GM18520 (cell line): ENCODE measurements at regions not wholly inside any gene's neighbourhood (a gene's known extent, or its start where the extent isn't known, plus 50 kb on each side); places are given as distances from the start of the nearest gene placed in this dataset.
"Not testable (repeated sequence)": the region's sequence is repeated elsewhere in the genome, so short reads cannot be mapped to it uniquely, and the experiment has no call there.

Experiments used
- ATAC-seq: cut with Tn5 transposase; IDR thresholded peaks from one replicate; pipeline ENCODE4 v1.9.1; 2021; ENCODE audit not compliant: unreplicated experiment

- ATAC-seq = no peak
Measured at GRCh38 chr6:80440496-80441115, 334.1 kb downstream of the BCKDHB start.

- ATAC-seq = no peak
Measured at GRCh38 chr6:80439721-80440470, 333.4 kb downstream of the BCKDHB start.

DNA sequence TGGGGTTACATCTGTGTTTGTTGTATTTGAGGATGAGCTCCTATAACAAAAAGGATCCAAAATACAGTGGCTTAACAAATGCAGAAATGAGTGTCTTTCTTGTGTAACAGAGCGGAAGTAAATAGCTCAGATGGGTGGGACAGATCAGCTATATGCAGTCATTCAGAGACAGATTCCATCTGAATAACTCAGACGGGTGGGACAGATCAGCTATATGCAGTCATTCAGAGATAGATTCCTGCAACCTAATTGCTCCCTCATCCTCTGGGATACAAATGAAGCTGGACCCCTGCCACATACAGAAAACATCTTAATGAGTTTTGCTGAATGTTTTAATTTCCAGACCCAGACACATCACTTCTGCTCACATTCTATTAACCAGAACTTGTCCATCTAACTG, 332.3 kb downstream of the BCKDHB start:
- no peak for ATAC-seq

- no peak for ATAC-seq
Measured at GRCh38 chr6:80437801-80438200, 331.3 kb downstream of the BCKDHB start.

GRCh38 chr6:80437221-80437620, 330.8 kb downstream of the BCKDHB start:
- ATAC-seq = no peak

DNA sequence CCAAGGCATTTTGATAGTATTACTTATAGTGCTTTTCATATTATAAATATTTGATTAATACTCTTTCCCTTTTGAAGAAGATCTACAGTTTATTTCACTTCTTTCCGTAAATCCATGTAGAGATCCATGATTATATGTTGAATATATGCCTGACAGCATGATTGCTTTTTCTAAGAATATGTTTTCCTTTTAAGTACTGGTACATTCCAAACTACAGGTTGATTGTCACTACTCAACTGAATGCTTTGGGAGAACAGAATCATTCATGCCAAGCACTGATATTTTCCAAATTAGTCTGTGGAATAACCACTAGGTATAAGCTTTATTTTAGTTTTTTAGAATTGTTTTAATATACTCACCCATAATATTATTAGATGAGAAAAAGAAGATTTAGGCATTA, 330.2 kb downstream of the BCKDHB start:
- no peak for ATAC-seq

DNA sequence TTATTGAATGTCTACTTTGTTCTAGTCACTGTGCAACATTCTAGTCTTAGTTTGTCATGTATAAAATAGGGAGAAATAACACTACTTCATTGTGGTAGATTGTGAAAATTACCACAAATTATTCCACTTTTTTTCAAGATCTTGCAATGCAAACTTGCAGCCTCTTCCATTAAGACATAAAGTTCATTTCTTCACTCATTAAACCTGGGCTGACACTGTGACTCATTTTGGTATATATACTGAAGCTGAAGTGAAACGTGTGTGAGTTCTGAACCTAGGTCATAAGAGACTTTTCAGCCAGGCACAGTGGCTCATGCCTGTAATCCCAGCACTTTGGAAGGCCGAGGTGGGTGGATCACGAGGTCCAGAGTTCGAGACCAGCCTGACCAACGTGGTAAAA, 329.0 kb downstream of the BCKDHB start:
- ATAC-seq = no peak

- ATAC-seq = no peak
Measured at GRCh38 chr6:80434691-80435350, 328.4 kb downstream of the BCKDHB start.

- no peak for ATAC-seq
Measured at GRCh38 chr6:80433673-80434025, 327.2 kb downstream of the BCKDHB start.

DNA sequence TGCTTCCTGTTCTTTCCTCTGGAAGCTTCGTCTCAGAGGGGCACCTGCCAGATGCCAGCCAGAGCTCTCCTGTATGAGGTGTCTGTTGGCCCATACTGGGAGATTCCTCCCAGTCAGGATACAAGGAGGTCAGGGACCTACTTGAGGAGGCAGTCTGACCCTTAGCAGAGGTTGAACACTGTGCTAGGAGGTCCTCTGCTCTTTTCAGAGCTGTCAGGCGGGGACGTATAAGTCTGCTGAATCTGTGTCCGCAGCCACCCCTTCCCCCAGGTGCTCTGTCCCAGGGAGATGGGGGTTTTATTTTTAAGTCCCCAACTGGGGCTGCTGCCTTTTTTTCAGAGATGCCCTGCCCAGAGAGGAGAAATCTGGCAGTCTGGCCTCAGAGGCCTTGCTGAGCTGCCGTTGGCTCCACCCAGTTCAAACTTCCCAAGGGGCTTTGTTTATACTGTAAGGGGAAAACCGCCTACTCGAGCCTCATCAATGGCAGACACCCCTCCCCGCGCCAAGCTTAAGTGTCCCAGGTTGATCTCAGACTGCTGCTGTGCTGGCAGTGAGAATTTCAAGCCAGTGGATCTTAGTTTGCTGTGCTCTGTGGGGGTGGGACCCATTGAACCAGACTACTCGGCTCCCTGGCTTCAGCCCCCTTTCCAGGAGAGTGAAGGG, 326.7 kb downstream of the BCKDHB start:
- ATAC-seq = no peak

GRCh38 chr6:80425089-80425823, 318.8 kb downstream of the BCKDHB start:
- no peak for ATAC-seq

GRCh38 chr6:80411486-80411885, 305.0 kb downstream of the BCKDHB start:
- no peak for ATAC-seq

DNA sequence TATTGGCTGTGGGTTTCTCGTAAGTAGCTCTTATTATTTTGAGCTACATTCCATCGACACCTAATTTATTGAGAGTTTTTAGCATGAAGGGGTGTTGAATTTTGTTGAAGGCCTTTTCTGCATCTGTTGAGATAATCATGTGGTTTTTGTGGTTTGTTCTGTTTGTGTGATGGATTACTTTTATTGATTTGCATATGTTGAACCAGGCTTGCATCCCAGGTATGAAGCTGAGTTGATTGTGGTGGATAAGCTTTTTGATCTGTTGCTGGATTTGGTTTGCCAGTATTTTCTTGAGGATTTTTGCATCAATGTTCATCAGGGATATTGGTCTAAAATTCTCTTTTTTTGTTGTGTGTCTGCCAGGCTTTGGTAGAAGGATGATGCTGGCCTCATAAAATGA, 301.5 kb downstream of the BCKDHB start:
- not testable (repeated sequence) for ATAC-seq

- no peak for ATAC-seq
Measured at GRCh38 chr6:80404889-80405288, 298.4 kb downstream of the BCKDHB start.

GRCh38 chr6:80403365-80403764, 296.9 kb downstream of the BCKDHB start:
- no peak for ATAC-seq

- no peak for ATAC-seq
Measured at GRCh38 chr6:80402266-80402665, 295.8 kb downstream of the BCKDHB start.
